ENCODE measurements at regions not wholly inside any gene's neighbourhood (a gene's known extent, or its start where the extent isn't known, plus 50 kb on each side); places are given as distances from the start of the nearest gene placed in this dataset.
"Not testable (repeated sequence)": the region's sequence is repeated elsewhere in the genome, so short reads cannot be mapped to it uniquely, and the experiment has no call there.

DNA sequence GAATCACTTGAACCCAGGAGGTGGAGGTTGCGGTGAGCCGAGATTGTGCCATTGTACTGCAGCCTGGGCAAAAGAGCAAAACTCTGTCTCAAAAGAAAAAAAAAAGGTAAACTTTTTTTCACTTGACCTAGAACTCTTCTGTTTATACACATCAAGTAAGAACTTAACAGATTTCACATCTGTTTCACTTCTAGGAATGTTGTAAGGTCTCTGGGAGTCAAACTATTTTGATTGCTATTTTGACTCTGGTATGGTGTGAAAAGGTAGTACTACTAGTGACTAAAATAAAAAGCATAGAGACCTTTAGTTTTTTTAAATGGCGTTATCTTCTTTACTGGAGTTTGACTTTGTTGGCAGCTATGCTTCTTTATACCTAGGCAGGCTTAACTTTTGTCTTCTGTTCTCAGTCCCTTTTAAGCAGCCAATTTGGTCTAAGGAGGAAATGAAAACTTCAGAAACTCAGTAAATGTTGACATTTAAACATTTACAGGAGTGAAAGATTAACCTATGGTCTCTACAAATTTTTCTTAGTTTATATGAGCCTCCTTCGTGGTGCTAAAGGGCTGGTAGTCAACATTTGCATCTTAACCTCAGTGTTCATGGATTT is 84.7 kb downstream of the METTL2B start:
- TF ChIP-seq POLR2A (IDR thresholded peaks at IDR 0.05; ENCODE audit: low read depth, low read length); POLR2AphosphoS5 (IDR thresholded peaks at IDR 0.05; ENCODE audit: low read depth, low read length); TAF1 (IDR thresholded peaks at IDR 0.05; ENCODE audit: borderline replicate concordance, low read depth, low read length): not testable (repeated sequence)
